ES-I3 (cell line): ENCODE measurements at regions not wholly inside any gene's neighbourhood (a gene's known extent, or its start where the extent isn't known, plus 50 kb on each side); places are given as distances from the start of the nearest gene placed in this dataset.

ENCODE experiments used
- H3K36me3 ChIP-seq: 2 replicates; pipeline ENCODE4 v1.6.1; 2013; ENCODE audit warnings: mild to moderate bottlenecking, low read length, control low read depth, moderate library complexity; ENCODE audit not compliant: insufficient read depth
- H3K4me1 ChIP-seq: 2 replicates; pipeline ENCODE4 v1.6.1; 2013; ENCODE audit warnings: mild to moderate bottlenecking, control low read depth, low read length; ENCODE audit not compliant: insufficient read depth
- H3K9ac ChIP-seq: 2 replicates; pipeline ENCODE4 v1.6.1; 2013; ENCODE audit warnings: low read depth, mild to moderate bottlenecking, low read length, moderate library complexity
- H3K9me3 ChIP-seq: 2 replicates; pipeline ENCODE4 v1.6.1; 2013; ENCODE audit warnings: mild to moderate bottlenecking, low read length, moderate library complexity; ENCODE audit not compliant: control insufficient read depth, insufficient read depth

DNA sequence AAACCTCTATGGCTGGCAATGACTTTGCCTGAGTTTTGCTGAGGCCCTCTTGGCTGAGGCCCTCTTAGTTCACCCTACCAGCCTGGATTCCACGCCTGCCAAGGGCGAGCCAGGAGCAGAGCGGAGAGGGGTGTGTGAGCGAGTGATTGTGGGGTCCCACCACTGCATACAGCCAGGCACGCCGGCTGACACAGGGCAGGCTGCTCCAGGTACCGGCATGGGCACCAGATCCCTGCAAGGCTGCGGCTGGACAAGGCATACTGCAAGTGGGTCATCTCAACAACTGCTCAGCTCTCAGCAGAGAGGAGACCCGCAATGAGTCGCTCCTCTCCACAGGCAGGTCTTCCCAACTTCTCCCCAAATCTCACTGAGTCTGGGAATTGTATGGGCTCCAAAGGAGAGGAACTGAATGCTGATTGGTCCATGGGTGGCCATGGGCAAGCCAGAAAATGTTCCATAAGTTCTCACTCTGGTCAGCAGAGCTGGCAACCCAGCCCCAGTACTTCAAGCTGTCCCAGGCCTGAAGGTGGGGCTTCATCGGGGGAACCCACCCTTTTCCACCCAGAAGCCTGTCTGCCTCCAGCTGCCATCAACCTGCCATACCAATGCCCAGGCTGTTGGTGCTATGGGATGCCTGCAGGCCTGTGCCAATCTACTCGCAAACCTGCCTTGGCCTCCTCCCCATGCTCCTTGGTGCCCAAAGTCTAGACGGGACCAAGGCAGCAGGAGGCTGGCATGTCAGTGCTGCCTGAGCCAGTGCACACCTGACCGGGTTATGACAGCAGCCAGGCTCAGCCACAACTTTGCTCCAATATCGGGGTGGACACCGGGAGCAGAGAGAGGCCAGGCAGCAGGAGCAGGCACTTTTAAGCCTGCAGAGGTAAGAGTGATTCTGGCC lies 1273.6 kb upstream of the GBE1 start:
- Histone ChIP-seq H3K9me3 (no peaks in the 10 kb centered on the region), H3K36me3 (no peaks in the 10 kb centered on the region), H3K4me1 (peaks cover 4% of the 10 kb centered on the region; the same call in 1 of the 2 replicates), H3K9ac (no peak overlapping the region)

DNA sequence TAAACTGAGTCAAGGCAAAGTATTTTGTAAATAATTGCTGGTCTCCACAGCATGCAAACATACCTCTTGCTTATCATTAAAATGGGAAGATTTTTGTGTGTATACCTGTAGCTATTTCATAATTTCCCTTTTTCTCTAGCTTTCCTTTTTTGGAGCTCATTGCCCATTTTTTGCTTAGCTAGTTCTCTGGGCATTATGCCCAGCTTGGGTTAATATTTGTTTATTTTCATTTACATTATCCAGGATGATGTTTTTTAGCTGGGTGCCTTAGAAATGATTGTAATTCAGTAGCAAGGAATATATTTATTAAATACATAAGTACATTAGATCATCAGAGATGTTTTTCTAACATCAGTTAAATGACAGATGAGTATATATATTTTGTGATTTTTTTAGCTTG lies 1271.7 kb upstream of the GBE1 start:
- Histone ChIP-seq H3K9me3 (no peaks in the 10 kb centered on the region), H3K9ac (no peak overlapping the region), H3K4me1 (no peaks in the 10 kb centered on the region), H3K36me3 (no peaks in the 10 kb centered on the region)

GRCh38 chr3:83023086-83023485 lies 1261.6 kb upstream of the GBE1 start:
- no peak overlapping the region for H3K9ac ChIP-seq

DNA sequence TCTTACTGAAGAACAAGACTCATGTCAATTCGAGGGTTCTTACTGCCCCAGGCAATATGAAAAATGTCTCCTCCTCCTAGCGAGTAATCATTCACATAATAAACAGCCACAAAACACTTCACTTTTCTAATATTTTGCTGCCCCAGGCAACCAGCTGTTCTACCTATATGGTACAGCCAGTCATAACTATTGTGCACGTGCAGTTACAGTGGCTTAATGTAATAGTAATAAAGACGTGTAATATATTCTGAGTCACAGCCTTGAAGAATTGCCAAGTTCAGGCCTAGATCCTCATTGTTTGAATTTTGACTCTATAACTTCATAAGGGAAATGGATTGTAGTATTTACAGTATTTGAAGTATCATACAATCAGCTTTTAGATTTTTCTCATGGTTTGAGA lies 1250.0 kb upstream of the GBE1 start:
- no peak overlapping the region for H3K9ac ChIP-seq
- no peaks in the 10 kb centered on the region; the same call in 1 of the 2 replicates for H3K4me1 ChIP-seq
- no peaks in the 10 kb centered on the region for H3K36me3 ChIP-seq
- H3K9me3 ChIP-seq: no peaks in the 10 kb centered on the region

More at GRCh38 chr3:83023086-83023485, 1261.6 kb upstream of the GBE1 start:
- 0 out of 2 replicates have a peak, but pooled peaks cover 2% of the 10 kb centered on the region for H3K9me3 ChIP-seq
- no peaks in the 10 kb centered on the region for H3K4me1 ChIP-seq
- no peaks in the 10 kb centered on the region for H3K36me3 ChIP-seq

- H3K9me3 ChIP-seq: no peaks in the 10 kb centered on the region
- no peaks in the 10 kb centered on the region for H3K36me3 ChIP-seq
- no peak overlapping the region for H3K9ac ChIP-seq
- H3K4me1 ChIP-seq: peaks cover 17% of the 10 kb centered on the region; the same call in 1 of the 2 replicates
Measured at GRCh38 chr3:83003917-83004316, 1242.5 kb upstream of the GBE1 start.

- no peaks in the 10 kb centered on the region for H3K36me3 ChIP-seq
- no peak overlapping the region for H3K9ac ChIP-seq
- peaks cover 17% of the 10 kb centered on the region; the same call in 1 of the 2 replicates for H3K4me1 ChIP-seq
- H3K9me3 ChIP-seq: no peaks in the 10 kb centered on the region
Measured at GRCh38 chr3:83002869-83003445, 1241.5 kb upstream of the GBE1 start.

DNA sequence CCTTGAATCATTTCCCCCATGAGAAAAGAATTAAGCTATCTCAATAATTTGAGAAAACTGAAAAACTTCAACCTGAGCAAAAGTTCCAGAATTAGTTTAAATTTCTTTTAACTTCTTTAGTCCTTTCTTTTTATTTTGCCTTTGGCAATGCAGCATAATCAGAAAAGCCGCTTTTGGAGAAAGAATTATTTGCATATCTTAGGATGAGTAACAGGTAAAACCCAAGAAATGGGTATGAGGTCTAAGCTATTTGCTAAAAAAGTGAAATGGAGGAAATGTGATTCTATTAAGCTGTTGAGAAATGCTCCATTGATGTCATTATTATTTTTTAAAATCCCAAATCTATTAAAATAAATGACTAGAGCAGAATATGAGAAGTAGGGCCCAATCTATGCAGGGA lies 1238.3 kb upstream of the GBE1 start:
- Histone ChIP-seq H3K9ac (no peak overlapping the region), H3K36me3 (no peaks in the 10 kb centered on the region), H3K4me1 (peaks cover 17% of the 10 kb centered on the region; the same call in 1 of the 2 replicates), H3K9me3 (no peaks in the 10 kb centered on the region)

DNA sequence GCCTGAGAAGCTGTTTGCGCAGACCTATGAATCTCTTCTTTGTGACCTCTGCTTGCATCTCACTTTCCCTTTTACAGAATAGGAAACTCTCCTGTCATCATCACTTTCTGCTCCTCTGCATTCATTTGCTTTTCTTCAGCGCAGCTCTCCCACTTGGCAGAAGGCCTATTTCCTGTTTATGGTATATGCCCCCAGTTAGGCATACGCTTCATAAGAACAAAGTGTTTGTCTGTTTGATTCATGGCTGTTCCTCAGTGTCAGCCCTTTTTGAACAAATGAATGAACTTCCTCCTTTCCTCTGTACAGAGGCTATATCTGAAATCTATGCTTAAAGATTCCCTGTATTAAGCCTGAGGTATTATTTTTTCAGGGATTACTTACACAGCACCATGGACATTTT lies 1216.9 kb upstream of the GBE1 start:
- H3K36me3 ChIP-seq: no peaks in the 10 kb centered on the region
- peaks cover 11% of the 10 kb centered on the region; the same call in 1 of the 2 replicates for H3K4me1 ChIP-seq
- H3K9me3 ChIP-seq: no peaks in the 10 kb centered on the region
- H3K9ac ChIP-seq: no peak overlapping the region

- peaks cover 11% of the 10 kb centered on the region; the same call in 1 of the 2 replicates for H3K4me1 ChIP-seq
- H3K36me3 ChIP-seq: no peaks in the 10 kb centered on the region
- no peak overlapping the region for H3K9ac ChIP-seq
- no peaks in the 10 kb centered on the region for H3K9me3 ChIP-seq
Measured at GRCh38 chr3:82977871-82978270, 1216.4 kb upstream of the GBE1 start.

DNA sequence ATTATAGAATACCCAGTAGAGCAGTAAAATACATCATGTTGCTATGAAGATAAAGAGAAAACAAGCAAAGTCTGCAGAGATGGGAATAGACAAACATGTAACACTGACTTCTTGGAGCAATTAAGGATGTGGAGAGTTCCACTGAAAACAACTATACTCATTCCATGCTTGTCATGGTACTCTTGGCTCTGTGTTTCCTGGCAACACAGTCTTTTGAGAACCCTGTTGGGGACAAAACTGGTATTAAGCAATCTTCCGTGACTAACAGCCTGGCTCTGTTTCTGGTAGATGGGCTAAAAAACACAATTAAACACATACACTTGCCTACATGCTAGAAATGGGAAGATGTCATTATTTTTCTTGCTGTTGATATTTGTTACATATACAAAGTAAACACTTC lies 1212.3 kb upstream of the GBE1 start:
- H3K36me3 ChIP-seq: no peaks in the 10 kb centered on the region
- no peak overlapping the region for H3K9ac ChIP-seq
- no peaks in the 10 kb centered on the region for H3K9me3 ChIP-seq
- peaks cover 11% of the 10 kb centered on the region; the same call in 1 of the 2 replicates for H3K4me1 ChIP-seq

- Histone ChIP-seq H3K36me3 (no peaks in the 10 kb centered on the region), H3K9me3 (no peaks in the 10 kb centered on the region; the same call in 1 of the 2 replicates), H3K4me1 (no peaks in the 10 kb centered on the region), H3K9ac (no peak overlapping the region)
Measured at GRCh38 chr3:82960379-82960778, 1198.9 kb upstream of the GBE1 start.

- H3K36me3 ChIP-seq: no peaks in the 10 kb centered on the region
- no peak overlapping the region for H3K9ac ChIP-seq
- no peaks in the 10 kb centered on the region for H3K4me1 ChIP-seq
- no peaks in the 10 kb centered on the region; the same call in 1 of the 2 replicates for H3K9me3 ChIP-seq
Measured at GRCh38 chr3:82957696-82958095, 1196.3 kb upstream of the GBE1 start.

GRCh38 chr3:82957079-82957478 lies 1195.6 kb upstream of the GBE1 start:
- Histone ChIP-seq H3K4me1 (no peaks in the 10 kb centered on the region), H3K9ac (no peak overlapping the region), H3K36me3 (no peaks in the 10 kb centered on the region), H3K9me3 (no peaks in the 10 kb centered on the region; the same call in 1 of the 2 replicates)

DNA sequence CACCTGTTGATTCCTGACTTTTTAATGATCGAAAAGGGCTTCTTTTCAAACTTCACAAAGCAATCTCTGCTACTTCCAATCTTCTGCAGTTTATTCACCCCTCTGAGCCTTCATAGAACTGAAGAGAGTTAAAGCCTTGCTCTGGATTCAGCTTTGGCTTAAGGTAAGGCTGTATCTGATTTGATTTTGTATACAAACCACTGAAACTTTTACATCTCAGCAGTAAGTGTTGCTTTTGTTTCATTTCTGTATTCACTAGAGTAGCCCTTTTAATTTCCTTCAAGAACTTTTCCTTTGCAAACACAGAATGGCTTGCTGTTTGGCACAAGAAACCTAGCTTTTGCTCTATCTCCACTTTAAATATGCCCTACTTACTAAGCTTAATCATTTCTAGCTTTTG lies 1193.0 kb upstream of the GBE1 start:
- H3K36me3 ChIP-seq: no peaks in the 10 kb centered on the region
- H3K9me3 ChIP-seq: no peaks in the 10 kb centered on the region; the same call in 1 of the 2 replicates
- H3K9ac ChIP-seq: no peak overlapping the region
- H3K4me1 ChIP-seq: no peaks in the 10 kb centered on the region

DNA sequence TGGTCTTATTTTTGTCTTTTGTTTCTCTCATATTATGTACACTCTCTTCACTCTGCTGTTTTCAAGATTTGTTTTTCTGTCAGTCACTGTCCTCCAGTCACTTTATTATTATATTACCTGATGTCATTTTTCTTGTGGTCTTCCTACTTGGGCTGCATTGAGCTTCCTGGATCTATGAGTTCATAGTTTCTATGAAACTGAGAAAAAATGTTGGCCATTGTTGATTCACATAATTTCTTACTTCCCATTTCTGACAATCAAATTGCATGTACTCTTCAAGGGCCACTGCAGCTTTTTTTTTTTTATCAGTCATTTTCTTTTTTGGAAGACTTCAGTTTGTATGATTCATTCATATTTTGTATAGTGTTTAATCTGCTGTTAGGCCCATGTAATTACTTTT lies 1180.6 kb upstream of the GBE1 start:
- no peak overlapping the region for H3K9ac ChIP-seq
- H3K36me3 ChIP-seq: no peaks in the 10 kb centered on the region
- no peaks in the 10 kb centered on the region for H3K4me1 ChIP-seq
- H3K9me3 ChIP-seq: peaks cover 7% of the 10 kb centered on the region
